GM12864 (cell line): ENCODE measurements at regions not wholly inside any gene's neighbourhood (a gene's known extent, or its start where the extent isn't known, plus 50 kb on each side); places are given as distances from the start of the nearest gene placed in this dataset.

Source experiments
- DNase-seq: peaks from one replicate; pipeline ENCODE4 v3.0.0-alpha.2; 2011; ENCODE audit warnings: low read depth
- H3K4me3 ChIP-seq: 2 replicates; pipeline ENCODE4 v1.5.1; 2011; ENCODE audit warnings: mild to moderate bottlenecking, low read depth, low read length, control low read depth
- CTCF ChIP-seq: IDR thresholded peaks from 2 replicates; pipeline ENCODE4 v1.5.1; 2011; ENCODE audit warnings: low read depth, mild to moderate bottlenecking, moderate library complexity, low read length, control low read depth, inconsistent platforms; ENCODE audit errors: missing control alignments

- no peak for DNase-seq
- TF ChIP-seq CTCF = no peak
- H3K4me3 ChIP-seq = no peak overlapping the region
Observed at GRCh38 chr9:85258236-85258635, 483.5 kb downstream of the AGTPBP1 start.

- no peak overlapping the region for H3K4me3 ChIP-seq
- TF ChIP-seq CTCF = no peak
- no peak for DNase-seq
Observed at GRCh38 chr9:85249313-85249621, 492.5 kb downstream of the AGTPBP1 start.

DNA sequence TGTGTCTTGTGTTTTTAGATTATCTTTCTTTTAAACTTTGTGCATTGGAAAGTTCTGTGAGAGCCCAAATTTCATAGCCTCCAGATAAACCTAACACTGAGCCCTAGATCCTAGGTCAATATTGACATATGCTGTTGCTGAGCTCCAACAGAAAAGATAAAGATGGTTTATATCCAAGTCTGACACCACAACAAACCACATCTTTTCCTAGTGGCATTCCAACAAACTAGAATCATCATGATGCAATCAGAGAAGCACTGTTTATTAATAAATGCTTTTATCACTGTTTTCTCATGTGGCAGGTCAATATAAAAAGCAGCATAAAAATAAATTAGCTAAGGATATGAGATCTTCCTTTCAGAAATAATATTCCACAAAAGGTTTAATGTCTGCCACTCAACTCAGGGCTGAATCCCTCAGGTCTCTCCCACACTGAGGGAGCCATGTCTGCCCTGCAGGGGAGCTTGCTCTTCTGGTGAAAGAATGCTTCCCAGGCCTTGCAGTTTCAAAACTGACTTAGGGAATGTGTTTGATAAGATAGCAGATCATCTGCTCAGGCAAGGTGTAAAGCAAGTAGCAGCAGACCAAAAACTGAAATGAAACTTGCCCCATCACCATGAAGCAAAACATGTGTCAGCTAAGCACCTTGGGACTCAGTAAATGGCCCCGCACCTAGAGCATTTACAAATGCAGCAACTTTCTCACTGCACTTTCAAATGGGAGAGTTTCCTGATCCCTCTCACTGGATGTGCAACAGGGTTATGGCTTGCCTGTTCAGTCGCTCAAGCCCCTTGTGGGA lies 493.0 kb downstream of the AGTPBP1 start:
- DNase-seq = no peak
- no peak overlapping the region for H3K4me3 ChIP-seq
- no peak for TF ChIP-seq CTCF

DNA sequence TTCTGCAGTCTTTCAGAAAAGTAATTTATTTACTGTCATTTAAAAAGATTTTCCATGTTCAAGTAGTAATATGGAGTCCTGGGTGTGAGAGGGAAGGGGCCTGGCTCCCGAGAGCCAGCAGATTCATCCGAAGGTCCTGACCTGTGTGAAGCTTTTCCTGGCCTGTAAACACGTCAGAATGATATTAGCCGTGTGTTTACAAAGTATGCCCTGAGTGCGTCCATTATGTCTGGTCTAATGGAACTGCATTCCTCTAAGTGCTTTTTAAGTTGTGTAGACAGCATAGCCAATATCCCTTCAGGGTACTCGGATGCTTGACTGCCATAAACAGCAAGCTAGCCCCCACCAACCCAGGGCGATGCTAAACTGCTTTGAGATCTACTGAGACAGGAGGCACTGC lies 495.2 kb downstream of the AGTPBP1 start:
- no peak for TF ChIP-seq CTCF
- DNase-seq = no peak
- H3K4me3 ChIP-seq = no peak overlapping the region

- no peak for DNase-seq
- no peak for TF ChIP-seq CTCF
Observed at GRCh38 chr9:85244856-85245255, 496.9 kb downstream of the AGTPBP1 start.

DNA sequence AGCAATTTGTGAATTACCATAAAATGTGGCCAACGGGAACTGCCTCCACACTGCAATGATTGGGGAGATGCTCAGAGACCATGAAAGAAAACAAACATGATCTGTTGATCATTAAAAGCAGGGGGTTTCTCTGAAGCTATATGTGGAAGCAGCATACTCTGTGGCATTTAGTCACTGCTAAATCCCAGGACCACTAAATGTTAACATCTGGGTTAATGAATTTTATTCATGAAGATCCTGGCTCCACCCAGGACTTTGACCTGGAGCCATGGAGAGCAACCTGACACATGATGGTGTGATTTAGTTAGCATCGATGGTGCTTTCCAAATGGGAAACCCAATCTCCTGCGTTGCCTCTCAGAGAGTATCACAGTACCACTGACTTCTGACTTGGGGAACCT lies 497.8 kb downstream of the AGTPBP1 start:
- no peak for DNase-seq
- no peak for TF ChIP-seq CTCF
- no peak overlapping the region for H3K4me3 ChIP-seq

More at GRCh38 chr9:85244856-85245255, 496.9 kb downstream of the AGTPBP1 start:
- H3K4me3 ChIP-seq = no peak overlapping the region

- no peak overlapping the region for H3K4me3 ChIP-seq
- DNase-seq = no peak
- TF ChIP-seq CTCF = no peak
Observed at GRCh38 chr9:85237478-85237877, 504.3 kb downstream of the AGTPBP1 start.
